Stimulated activated CD4-positive, alpha-beta T cell treated with anti-CD3 and anti-CD28 coated beads, TNF-alpha, amount 100 ng/mL, for 48 hours (primary cell): ENCODE measurements at regions not wholly inside any gene's neighbourhood (a gene's known extent, or its start where the extent isn't known, plus 50 kb on each side); places are given as distances from the start of the nearest gene placed in this dataset.
"Not testable (repeated sequence)": the region's sequence is repeated elsewhere in the genome, so short reads cannot be mapped to it uniquely, and the experiment has no call there.

Experiments
- DNase-seq, 3 donors: peaks; one replicate each; pipeline ENCODE4 v3.0.0-alpha.2; 2020; ENCODE audit warnings: low read depth in 3 of 3

DNA sequence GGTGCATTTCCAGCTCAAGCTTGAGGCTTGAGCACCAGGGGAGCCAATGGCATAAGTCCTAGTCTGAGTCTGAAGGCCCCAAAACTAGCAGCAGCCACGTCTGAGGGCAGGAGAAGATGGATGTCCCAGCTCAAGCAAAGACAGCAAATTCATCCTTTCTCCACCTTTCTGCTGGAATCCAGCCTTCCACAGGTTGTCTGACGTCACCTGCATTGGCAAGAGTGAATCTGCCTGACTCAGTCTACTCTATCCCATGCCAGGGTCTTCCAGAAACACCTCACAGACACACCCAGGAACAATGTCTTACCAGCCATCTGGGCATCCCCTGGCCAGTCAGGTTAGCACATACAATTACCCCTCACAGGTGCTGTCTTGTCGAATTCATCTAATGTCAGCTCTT, 76.2 kb upstream of the SOX11 start:
- DNase-seq: no peak

DNA sequence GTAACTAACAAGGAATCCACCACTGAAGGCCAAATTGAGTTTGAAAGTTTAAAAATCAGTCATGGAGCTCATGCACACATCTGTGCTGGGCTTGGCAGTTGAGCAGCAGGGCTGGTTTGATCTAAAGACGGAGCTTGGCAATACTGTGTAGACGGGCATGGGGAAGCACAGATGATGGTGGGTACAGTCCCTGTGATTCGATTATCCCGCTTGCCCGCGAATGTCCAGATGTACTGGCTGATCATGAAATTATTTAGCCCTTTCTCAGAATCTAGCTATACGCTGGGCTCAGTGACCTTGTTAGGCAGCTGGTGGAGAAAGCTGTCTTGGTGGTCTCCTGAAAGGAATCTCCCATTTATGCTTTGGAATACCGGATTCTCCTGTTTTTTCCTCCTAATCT, 74.8 kb upstream of the SOX11 start:
- DNase-seq: no peak

DNA sequence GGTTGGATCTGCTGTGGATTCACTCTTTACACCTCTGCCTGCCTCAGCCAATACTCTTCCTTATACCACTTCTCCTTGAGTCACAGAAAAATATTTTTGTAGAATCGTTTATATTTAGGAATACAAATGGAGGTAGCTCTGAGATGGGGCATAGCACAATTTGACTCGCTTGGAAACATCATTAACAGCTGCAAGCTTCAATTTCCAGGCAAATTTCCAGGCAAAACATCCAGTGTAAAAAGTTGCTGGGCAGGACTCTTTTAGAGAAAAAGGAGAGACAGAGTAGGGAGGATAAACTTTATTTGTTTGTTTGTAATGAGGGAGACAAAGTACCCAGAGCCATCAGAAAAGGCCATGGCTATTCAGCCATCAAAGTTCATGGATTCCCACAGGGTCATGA, 74.4 kb upstream of the SOX11 start:
- DNase-seq: no peak

DNA sequence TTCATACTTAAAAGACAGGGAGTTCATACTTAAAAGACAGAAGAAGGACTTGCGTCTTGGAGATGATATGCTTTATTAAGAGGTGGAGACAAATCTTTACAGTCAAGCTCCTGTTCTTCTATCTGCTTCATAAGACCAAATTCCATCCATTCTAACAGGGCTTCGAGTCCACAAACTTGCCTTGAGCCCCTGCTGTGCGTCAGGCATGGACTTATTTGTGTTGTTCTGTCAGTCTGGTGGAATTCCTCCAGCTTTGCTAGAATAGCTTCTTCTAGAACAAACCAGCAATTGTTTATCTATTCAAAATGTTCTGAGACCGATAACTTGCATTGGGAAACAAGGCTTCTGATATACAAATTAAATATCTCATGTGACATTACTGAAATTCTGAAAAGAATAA, 73.9 kb upstream of the SOX11 start:
- no peak for DNase-seq

- DNase-seq: not testable (repeated sequence)
These were observed 66.6 kb upstream of the SOX11 start for GRCh38 chr2:5625556-5626065.

DNA sequence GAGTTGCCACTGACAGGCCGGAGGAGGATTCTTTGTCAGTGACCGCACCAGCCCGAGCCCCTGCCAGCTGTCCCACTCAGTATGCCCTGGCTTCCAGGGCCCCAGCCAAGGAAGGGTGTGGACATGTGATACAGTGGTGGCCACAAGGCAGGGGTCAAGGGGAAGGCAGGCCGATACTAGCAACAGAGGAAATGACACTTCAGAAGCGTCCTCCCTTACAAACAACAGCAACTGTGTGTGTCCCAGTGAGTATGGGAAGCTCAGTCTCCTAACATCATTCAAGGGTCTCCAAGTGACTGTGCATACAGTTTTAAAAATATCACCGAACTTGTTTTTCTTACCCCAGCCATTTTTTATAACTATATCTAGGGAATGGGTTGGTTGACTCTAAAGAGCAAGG, 63.7 kb upstream of the SOX11 start:
- DNase-seq: not testable (repeated sequence)

GRCh38 chr2:5629510-5629909, 62.7 kb upstream of the SOX11 start:
- DNase-seq: not testable (repeated sequence)

GRCh38 chr2:5637051-5637450, 55.1 kb upstream of the SOX11 start:
- not testable (repeated sequence) for DNase-seq
